OCI-LY7 (cell line): ENCODE measurements at regions not wholly inside any gene's neighbourhood (a gene's known extent, or its start where the extent isn't known, plus 50 kb on each side); places are given as distances from the start of the nearest gene placed in this dataset.

Source experiments
- EZH2phosphoT487 ChIP-seq: fragments of 200-600 bp; sonication (generic); IDR thresholded peaks from 2 replicates; pipeline ENCODE4 v1.6.1; 2018; ENCODE audit warnings: low read depth, borderline replicate concordance, mild to moderate bottlenecking, mixed run types, antibody characterized with exemption, low read length, moderate library complexity, mixed read lengths
- TF ChIP-seq, protein P1 (sequence below): fragments of 200-600 bp; sonication (generic); conservative IDR thresholded peaks from 2 replicates; pipeline ENCODE4 v1.5.1; 2014; ENCODE audit warnings: mild to moderate bottlenecking, antibody characterized with exemption, low read length, moderate library complexity, mixed read lengths

DNA sequence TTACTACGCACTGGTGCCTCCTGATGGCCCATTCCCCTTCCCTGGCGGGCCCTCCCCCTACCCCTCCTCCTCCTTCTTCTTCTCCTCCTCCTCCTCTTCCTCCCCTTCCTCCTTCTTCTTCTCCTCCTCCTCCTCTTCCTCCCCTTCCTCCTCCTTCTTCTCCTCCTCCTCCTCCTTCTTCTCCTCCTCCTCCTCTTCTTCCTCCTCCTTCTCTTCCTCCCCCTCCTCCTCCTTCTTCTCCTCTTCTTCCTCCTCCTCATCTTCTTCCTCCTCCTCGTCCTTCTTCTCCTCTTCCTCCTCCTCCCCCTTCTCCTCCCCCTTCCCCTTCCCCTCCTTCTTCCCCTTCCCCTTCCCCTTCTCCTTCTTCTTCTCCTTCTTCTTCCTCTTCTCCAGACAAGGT, 64.7 kb upstream of the COG2 start:
- TF ChIP-seq, protein P1, sequence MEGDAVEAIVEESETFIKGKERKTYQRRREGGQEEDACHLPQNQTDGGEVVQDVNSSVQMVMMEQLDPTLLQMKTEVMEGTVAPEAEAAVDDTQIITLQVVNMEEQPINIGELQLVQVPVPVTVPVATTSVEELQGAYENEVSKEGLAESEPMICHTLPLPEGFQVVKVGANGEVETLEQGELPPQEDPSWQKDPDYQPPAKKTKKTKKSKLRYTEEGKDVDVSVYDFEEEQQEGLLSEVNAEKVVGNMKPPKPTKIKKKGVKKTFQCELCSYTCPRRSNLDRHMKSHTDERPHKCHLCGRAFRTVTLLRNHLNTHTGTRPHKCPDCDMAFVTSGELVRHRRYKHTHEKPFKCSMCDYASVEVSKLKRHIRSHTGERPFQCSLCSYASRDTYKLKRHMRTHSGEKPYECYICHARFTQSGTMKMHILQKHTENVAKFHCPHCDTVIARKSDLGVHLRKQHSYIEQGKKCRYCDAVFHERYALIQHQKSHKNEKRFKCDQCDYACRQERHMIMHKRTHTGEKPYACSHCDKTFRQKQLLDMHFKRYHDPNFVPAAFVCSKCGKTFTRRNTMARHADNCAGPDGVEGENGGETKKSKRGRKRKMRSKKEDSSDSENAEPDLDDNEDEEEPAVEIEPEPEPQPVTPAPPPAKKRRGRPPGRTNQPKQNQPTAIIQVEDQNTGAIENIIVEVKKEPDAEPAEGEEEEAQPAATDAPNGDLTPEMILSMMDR = no peak
- TF ChIP-seq EZH2phosphoT487 = no peak
